Colonic mucosa (tissue), 4 donors: ENCODE measurements at regions not wholly inside any gene's neighbourhood (a gene's known extent, or its start where the extent isn't known, plus 50 kb on each side); places are given as distances from the start of the nearest gene placed in this dataset.

Experiments used
- DNase-seq: peaks from one replicate; pipeline ENCODE4 v3.0.0-alpha.2; 2020
- H3K27ac ChIP-seq: fragments of 200-600 bp; one replicate; pipeline ENCODE4 v1.8.0; 2021
- H3K27me3 ChIP-seq: fragments of 200-600 bp; one replicate; pipeline ENCODE4 v1.8.0; 2021
- H3K36me3 ChIP-seq: fragments of 200-600 bp; one replicate; pipeline ENCODE4 v1.8.0; 2021
- H3K4me1 ChIP-seq: fragments of 200-600 bp; one replicate; pipeline ENCODE4 v1.8.0; 2021; ENCODE audit warnings: mild to moderate bottlenecking
- H3K4me3 ChIP-seq: fragments of 200-600 bp; one replicate; pipeline ENCODE4 v1.8.0; 2021
- H3K9ac ChIP-seq, 2 donors: one replicate each; pipeline ENCODE4 v1.7.0; 2013; ENCODE audit warnings: control low read depth in 2 of 2, low read depth in 2 of 2, low read length in 2 of 2
- H3K9me3 ChIP-seq: fragments of 200-600 bp; one replicate; pipeline ENCODE4 v1.8.0; 2021
- CTCF ChIP-seq: fragments of 200-600 bp; IDR thresholded peaks from one replicate; pipeline ENCODE4 v1.8.0; 2022; ENCODE audit warnings: antibody characterized with exemption, mild to moderate bottlenecking
- intact Hi-C: fragments of 100-400 bp; cut with DNase I; formaldehyde crosslinking; loops from one replicate; pipeline ENCODE4 v1.14.1; 2022
- donor health status: healthy.
- donor health status: DM: no; HTN: no; CAD: no.
- donor health status: DM: no; HTN: no; CAD: no.

GRCh38 chr15:87752250-87752951 is 504.1 kb downstream of the NTRK3 start:
- Histone ChIP-seq H3K9ac (no peak overlapping the region), H3K4me3 (no peak overlapping the region), H3K27me3 (no peaks in the 10 kb centered on the region), H3K27ac (no peak overlapping the region), H3K9me3 (no peaks in the 10 kb centered on the region), H3K36me3 (no peaks in the 10 kb centered on the region), H3K4me1 (no peaks in the 10 kb centered on the region)
- intact Hi-C loops = no loop called here
- no peak for DNase-seq
- no peak for TF ChIP-seq CTCF

- no peak overlapping the region for H3K4me3 ChIP-seq
- H3K27me3 ChIP-seq = no peaks in the 10 kb centered on the region
- DNase-seq = no peak
- TF ChIP-seq CTCF = no peak
- H3K9ac ChIP-seq = no peak overlapping the region
- no peaks in the 10 kb centered on the region for H3K4me1 ChIP-seq
- intact Hi-C loops = no loop called here
- H3K9me3 ChIP-seq = no peaks in the 10 kb centered on the region
- H3K36me3 ChIP-seq = no peaks in the 10 kb centered on the region
- H3K27ac ChIP-seq = no peak overlapping the region
Measured at GRCh38 chr15:87748483-87748882, 508.1 kb downstream of the NTRK3 start.

GRCh38 chr15:87747087-87747486 is 509.5 kb downstream of the NTRK3 start:
- intact Hi-C loops = no loop called here
- H3K36me3 ChIP-seq = no peaks in the 10 kb centered on the region
- H3K27me3 ChIP-seq = no peaks in the 10 kb centered on the region
- no peak overlapping the region for H3K27ac ChIP-seq
- H3K4me3 ChIP-seq = no peak overlapping the region
- no peak overlapping the region for H3K9ac ChIP-seq
- no peak for TF ChIP-seq CTCF
- DNase-seq = no peak
- no peaks in the 10 kb centered on the region for H3K4me1 ChIP-seq
- H3K9me3 ChIP-seq = no peaks in the 10 kb centered on the region

GRCh38 chr15:87746333-87746732 is 510.2 kb downstream of the NTRK3 start:
- H3K27me3 ChIP-seq = no peaks in the 10 kb centered on the region
- no peak overlapping the region for H3K9ac ChIP-seq
- H3K4me3 ChIP-seq = no peak overlapping the region
- no peaks in the 10 kb centered on the region for H3K9me3 ChIP-seq
- no peak for DNase-seq
- TF ChIP-seq CTCF = no peak
- no peaks in the 10 kb centered on the region for H3K4me1 ChIP-seq
- intact Hi-C loops = no loop called here
- no peak overlapping the region for H3K27ac ChIP-seq
- no peaks in the 10 kb centered on the region for H3K36me3 ChIP-seq

GRCh38 chr15:87744815-87745214 is 511.7 kb downstream of the NTRK3 start:
- Histone ChIP-seq H3K27ac (no peak overlapping the region), H3K4me1 (no peaks in the 10 kb centered on the region), H3K4me3 (no peak overlapping the region), H3K9ac (no peak overlapping the region), H3K36me3 (no peaks in the 10 kb centered on the region), H3K9me3 (no peaks in the 10 kb centered on the region), H3K27me3 (no peaks in the 10 kb centered on the region)
- DNase-seq = no peak
- intact Hi-C loops = no loop called here
- no peak for TF ChIP-seq CTCF
